ENCODE measurements at regions not wholly inside any gene's neighbourhood (a gene's known extent, or its start where the extent isn't known, plus 50 kb on each side); places are given as distances from the start of the nearest gene placed in this dataset.
"Not testable (repeated sequence)": the region's sequence is repeated elsewhere in the genome, so short reads cannot be mapped to it uniquely, and the experiment has no call there.

GRCh38 chr18:1361936-1362335 is 457.3 kb downstream of the ADCYAP1 start:
- Mint-ChIP-seq H3K9me3 (no peaks in the 10 kb centered on the region), H3K27ac (no peak overlapping the region), H3K4me3 (no peak overlapping the region), H3K27me3 (no peaks in the 10 kb centered on the region), H3K4me1 (ENCODE audit: unreplicated experiment) (no peaks in the 10 kb centered on the region), H3K36me3 (no peaks in the 10 kb centered on the region)
- TF ChIP-seq CTCF (conservative IDR thresholded peaks at IDR 0.05): no peak
- DNase-seq (ENCODE audit: extremely low spot score, unreplicated experiment): no peak

GRCh38 chr18:1370552-1370951 is 465.9 kb downstream of the ADCYAP1 start:
- no peak overlapping the region for H3K4me3 Mint-ChIP-seq

GRCh38 chr18:1371724-1372123 is 467.1 kb downstream of the ADCYAP1 start:
- H3K4me1 Mint-ChIP-seq (ENCODE audit: unreplicated experiment): no peaks in the 10 kb centered on the region
- no peaks in the 10 kb centered on the region for H3K36me3 Mint-ChIP-seq
- no peak for DNase-seq (ENCODE audit: extremely low spot score, unreplicated experiment)
- no peaks in the 10 kb centered on the region for H3K27me3 Mint-ChIP-seq
- H3K9me3 Mint-ChIP-seq: no peaks in the 10 kb centered on the region
- TF ChIP-seq CTCF (conservative IDR thresholded peaks at IDR 0.05): no peak
- no peak overlapping the region for H3K27ac Mint-ChIP-seq
- H3K4me3 Mint-ChIP-seq: no peak overlapping the region

More at GRCh38 chr18:1370552-1370951, 465.9 kb downstream of the ADCYAP1 start:
- Mint-ChIP-seq H3K9me3 (no peaks in the 10 kb centered on the region), H3K36me3 (no peaks in the 10 kb centered on the region), H3K4me1 (ENCODE audit: unreplicated experiment) (no peaks in the 10 kb centered on the region), H3K27ac (no peak overlapping the region), H3K27me3 (no peaks in the 10 kb centered on the region)
- DNase-seq (ENCODE audit: extremely low spot score, unreplicated experiment): no peak
- no peak for TF ChIP-seq CTCF (conservative IDR thresholded peaks at IDR 0.05)

GRCh38 chr18:1383465-1383864 is 478.8 kb downstream of the ADCYAP1 start:
- Mint-ChIP-seq H3K36me3 (no peaks in the 10 kb centered on the region), H3K27ac (no peak overlapping the region), H3K9me3 (no peaks in the 10 kb centered on the region), H3K4me3 (no peak overlapping the region), H3K27me3 (no peaks in the 10 kb centered on the region), H3K4me1 (ENCODE audit: unreplicated experiment) (no peaks in the 10 kb centered on the region)
- DNase-seq (ENCODE audit: extremely low spot score, unreplicated experiment): no peak
- no peak for TF ChIP-seq CTCF (conservative IDR thresholded peaks at IDR 0.05)

- not testable (repeated sequence) for DNase-seq (ENCODE audit: extremely low spot score, unreplicated experiment); H3K9me3 Mint-ChIP-seq; H3K4me3 Mint-ChIP-seq; H3K27ac Mint-ChIP-seq; H3K27me3 Mint-ChIP-seq; H3K4me1 Mint-ChIP-seq (ENCODE audit: unreplicated experiment); H3K36me3 Mint-ChIP-seq
Measured at GRCh38 chr18:1388468-1388867, 483.8 kb downstream of the ADCYAP1 start.

GRCh38 chr18:1392046-1392445 is 487.4 kb downstream of the ADCYAP1 start:
- no peak for DNase-seq (ENCODE audit: extremely low spot score, unreplicated experiment)
- H3K4me1 Mint-ChIP-seq (ENCODE audit: unreplicated experiment): no peaks in the 10 kb centered on the region
- H3K36me3 Mint-ChIP-seq: no peaks in the 10 kb centered on the region
- H3K9me3 Mint-ChIP-seq: no peaks in the 10 kb centered on the region
- no peak overlapping the region for H3K4me3 Mint-ChIP-seq
- H3K27me3 Mint-ChIP-seq: no peaks in the 10 kb centered on the region
- no peak overlapping the region for H3K27ac Mint-ChIP-seq
- no peak for TF ChIP-seq CTCF (conservative IDR thresholded peaks at IDR 0.05)
